H9 (cell line): ENCODE measurements at regions not wholly inside any gene's neighbourhood (a gene's known extent, or its start where the extent isn't known, plus 50 kb on each side); places are given as distances from the start of the nearest gene placed in this dataset.
A peak's percentile ranks its signal among the peaks of the same experiment; 100 is the strongest.

Source experiments
- DNase-seq: peaks from one replicate; pipeline ENCODE4 v3.0.0-alpha.2; 2017
- H2AFZ ChIP-seq: one replicate; pipeline ENCODE4 v1.6.1; 2013; ENCODE audit warnings: mild to moderate bottlenecking, low read length, control low read depth, moderate library complexity
- H2AK5ac ChIP-seq: 2 replicates; pipeline ENCODE4 v1.6.1; 2013; ENCODE audit warnings: low read length, control low read depth, mixed read lengths; ENCODE audit not compliant: insufficient read length
- H2BK120ac ChIP-seq: one replicate; pipeline ENCODE4 v1.6.1; 2013; ENCODE audit warnings: low read depth, mild to moderate bottlenecking, low read length, control low read depth, inconsistent platforms; ENCODE audit not compliant: poor library complexity, severe bottlenecking
- H2BK12ac ChIP-seq: 2 replicates; pipeline ENCODE4 v1.6.1; 2013; ENCODE audit warnings: low read length, control low read depth, mixed read lengths, low read depth; ENCODE audit not compliant: insufficient read length
- H2BK15ac ChIP-seq: 2 replicates; pipeline ENCODE4 v1.6.1; 2013; ENCODE audit warnings: low read depth, low read length, control low read depth
- H2BK20ac ChIP-seq: one replicate; pipeline ENCODE4 v1.6.1; 2013; ENCODE audit warnings: low read depth, mild to moderate bottlenecking, low read length, control low read depth, inconsistent platforms; ENCODE audit not compliant: poor library complexity, severe bottlenecking
- H2BK5ac ChIP-seq: 2 replicates; pipeline ENCODE4 v1.6.1; 2013; ENCODE audit warnings: low read length, control low read depth, mixed read lengths; ENCODE audit not compliant: insufficient read length
- H3K14ac ChIP-seq: 2 replicates; pipeline ENCODE4 v1.6.1; 2013; ENCODE audit warnings: low read length, control low read depth; ENCODE audit not compliant: insufficient read depth
- H3K18ac ChIP-seq: 2 replicates; pipeline ENCODE4 v1.6.1; 2013; ENCODE audit warnings: low read depth, mild to moderate bottlenecking, mixed read lengths, low read length, control low read depth; ENCODE audit not compliant: insufficient read length
- H3K23ac ChIP-seq: 2 replicates; pipeline ENCODE4 v1.6.1; 2013; ENCODE audit warnings: low read length, control low read depth, mixed read lengths, low read depth; ENCODE audit not compliant: insufficient read length
- H3K23me2 ChIP-seq: 2 replicates; pipeline ENCODE4 v1.6.1; 2013; ENCODE audit warnings: low read depth, mild to moderate bottlenecking, mixed read lengths, low read length, control low read depth; ENCODE audit not compliant: insufficient read length, poor library complexity, severe bottlenecking
- H3K27ac ChIP-seq: 2 replicates; pipeline ENCODE4 v1.5.1; 2013; ENCODE audit warnings: low read length, control low read depth, mixed read lengths, low read depth; ENCODE audit not compliant: insufficient read length
- H3K27me3 ChIP-seq: 2 replicates; pipeline ENCODE4 v1.6.1; 2013; ENCODE audit warnings: low read length, control low read depth, inconsistent platforms; ENCODE audit not compliant: insufficient read depth
- H3K4ac ChIP-seq: 2 replicates; pipeline ENCODE4 v1.6.1; 2013; ENCODE audit warnings: low read depth, mild to moderate bottlenecking, control low read depth, inconsistent platforms, low read length, moderate library complexity
- H3K4me1 ChIP-seq: 2 replicates; pipeline ENCODE4 v1.6.1; 2013; ENCODE audit warnings: low read length, control low read depth, inconsistent platforms; ENCODE audit not compliant: insufficient read depth
- H3K4me2 ChIP-seq: 2 replicates; pipeline ENCODE4 v1.6.1; 2013; ENCODE audit warnings: low read length, control low read depth, mixed read lengths; ENCODE audit not compliant: insufficient read length, insufficient read depth
- H3K56ac ChIP-seq: 2 replicates; pipeline ENCODE4 v1.6.1; 2013; ENCODE audit warnings: low read depth, mild to moderate bottlenecking, mixed read lengths, low read length, control low read depth; ENCODE audit not compliant: insufficient read length
- H3K79me1 ChIP-seq: 2 replicates; pipeline ENCODE4 v1.6.1; 2013; ENCODE audit warnings: low read depth, mild to moderate bottlenecking, moderate library complexity, low read length, control low read depth, inconsistent platforms; ENCODE audit not compliant: insufficient read depth, poor library complexity, severe bottlenecking
- H3K79me2 ChIP-seq: 2 replicates; pipeline ENCODE4 v1.6.1; 2013; ENCODE audit warnings: low read length, control low read depth, inconsistent platforms; ENCODE audit not compliant: insufficient read depth
- H3K9ac ChIP-seq: 2 replicates; pipeline ENCODE4 v1.6.1; 2013; ENCODE audit warnings: low read length, control low read depth, mixed read lengths; ENCODE audit not compliant: insufficient read length; ENCODE audit errors: extremely low read depth
- H3K9me3 ChIP-seq: one replicate; pipeline ENCODE4 v1.6.1; 2013; ENCODE audit warnings: low read depth, low read length, inconsistent platforms; ENCODE audit not compliant: control insufficient read depth
- H3T11ph ChIP-seq: one replicate; pipeline ENCODE4 v1.6.1; 2013; ENCODE audit warnings: mild to moderate bottlenecking, low read length, control low read depth, inconsistent platforms
- H4K20me1 ChIP-seq: one replicate; pipeline ENCODE4 v1.6.1; 2013; ENCODE audit not compliant: control insufficient read depth, insufficient read length, insufficient read depth
- H4K5ac ChIP-seq: 2 replicates; pipeline ENCODE4 v1.6.1; 2013; ENCODE audit warnings: low read depth, mild to moderate bottlenecking, mixed read lengths, low read length, control low read depth; ENCODE audit not compliant: insufficient read length
- H4K8ac ChIP-seq: replicated peaks from 2 replicates; pipeline ENCODE4 v1.6.1; 2013; ENCODE audit warnings: low read length, control low read depth, mixed read lengths, low read depth; ENCODE audit not compliant: insufficient read length
- H4K91ac ChIP-seq: 2 replicates; pipeline ENCODE4 v1.6.1; 2013; ENCODE audit warnings: low read depth, mild to moderate bottlenecking, moderate library complexity, mixed read lengths, low read length, control low read depth; ENCODE audit not compliant: insufficient read length
- H3K27ac Mint-ChIP-seq, 3 experiments: 2 replicates in 2 of 3; 3 replicates in 1 of 3; pipeline ENCODE4 v1.8.0; 2020 to 2021; ENCODE audit warnings: mixed read lengths in 3 of 3, mild to moderate bottlenecking in 1 of 3, moderate library complexity in 1 of 3
- H3K27me3 Mint-ChIP-seq: 2 replicates; pipeline ENCODE4 v1.8.0; 2021; ENCODE audit warnings: low read depth, mild to moderate bottlenecking, moderate library complexity, mixed read lengths
- H3K36me3 Mint-ChIP-seq, 3 experiments: 2 replicates in 2 of 3; 3 replicates in 1 of 3; pipeline ENCODE4 v1.8.0; 2020 to 2021; ENCODE audit warnings: low read depth in 3 of 3, mixed read lengths in 3 of 3; ENCODE audit not compliant: insufficient read depth in 1 of 3
- H3K4me1 Mint-ChIP-seq, 2 experiments: 2 replicates each; pipeline ENCODE4 v1.8.0; 2020; ENCODE audit warnings: mixed read lengths in 2 of 2
- H3K4me3 Mint-ChIP-seq, 2 experiments: 2 replicates in 1 of 2; 3 replicates in 1 of 2; pipeline ENCODE4 v1.8.0; 2020 to 2021; ENCODE audit warnings: mild to moderate bottlenecking in 2 of 2, mixed read lengths in 2 of 2, moderate library complexity in 1 of 2
- H3K9me3 Mint-ChIP-seq, 2 experiments: 2 replicates in 1 of 2; 3 replicates in 1 of 2; pipeline ENCODE4 v1.8.0; 2020; ENCODE audit warnings: mild to moderate bottlenecking in 2 of 2, mixed read lengths in 2 of 2, moderate library complexity in 1 of 2
- WGBS: extraction: QIAGEN DNeasy Blood & Tissue Kit; methylation state at CpG from one replicate; pipeline ENCODE4 v1.1.7; 2013; ENCODE audit warnings: missing lambda C conversion rate, low lambda C conversion rate, mixed read lengths; ENCODE audit not compliant: insufficient read length; ENCODE audit errors: extremely low coverage; 5-methylcytosine and 5-hydroxymethylcytosine counted together
- TF ChIP-seq, protein P1 (sequence below): fragments of 200-600 bp; sonication (generic); conservative IDR thresholded peaks from 3 replicates; pipeline ENCODE4 v1.8.0; 2021; ENCODE audit warnings: antibody characterized with exemption, mild to moderate bottlenecking

DNA sequence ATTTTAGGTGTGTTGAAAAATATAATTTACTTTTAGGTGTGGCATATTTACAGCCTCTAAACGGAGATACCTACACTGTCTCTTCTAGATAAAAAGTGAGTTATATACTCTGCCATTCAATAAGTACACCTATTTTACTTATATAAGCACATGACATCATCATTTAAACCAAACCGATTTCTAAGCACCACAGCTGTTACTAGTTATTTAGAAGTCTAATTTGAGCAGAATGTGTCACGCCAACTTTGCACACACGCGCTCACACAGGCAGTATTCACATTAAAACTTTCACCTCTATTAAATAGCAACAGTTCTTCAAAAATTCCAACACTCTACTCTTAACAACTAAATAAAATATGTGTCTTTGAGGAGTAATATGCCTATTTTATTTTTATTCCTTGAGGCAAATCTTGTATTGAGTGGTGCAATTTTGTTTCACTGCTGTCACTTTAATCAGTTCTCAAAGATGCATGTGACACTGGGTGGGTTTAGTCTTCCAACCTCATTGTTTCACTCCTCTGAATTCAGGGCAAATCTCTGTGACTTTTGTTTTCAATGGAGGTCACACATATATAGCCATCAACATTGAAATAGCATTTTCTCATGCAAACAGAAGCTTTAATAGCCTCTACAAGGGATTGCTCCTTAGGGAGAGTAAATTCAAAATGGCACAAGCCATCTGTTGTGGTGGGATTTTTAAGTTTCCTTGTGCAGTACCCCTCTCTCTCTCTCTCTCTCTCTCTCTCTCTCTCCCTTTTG lies 721.0 kb downstream of the PLCL1 start:
- no peak overlapping the region for H2BK15ac ChIP-seq
- no peak overlapping the region for H2AK5ac ChIP-seq
- no peak overlapping the region for H3K4ac ChIP-seq
- no peak overlapping the region for H3K23ac ChIP-seq
- no peak overlapping the region for H3K14ac ChIP-seq
- DNase-seq, result no peak
- H3K9me3 ChIP-seq, result no peaks in the 10 kb centered on the region
- H3K9ac ChIP-seq, result no peak overlapping the region
- H3K79me1 ChIP-seq, result no peaks in the 10 kb centered on the region
- Mint-ChIP-seq H3K27ac (peak overlapping the region in 2 of 3 experiments; percentile 76 to 85; a peak in 4 of 7 replicates), H3K4me1 (peaks cover 13 to 14% of the 10 kb centered on the region in 2 experiments), H3K4me3 (no peak overlapping the region), H3K27me3 (no peaks in the 10 kb centered on the region; the same call in 1 of the 2 replicates), H3K9me3 (no peaks in the 10 kb centered on the region; a peak in 1 of 5 replicates), H3K36me3 (no peaks in the 10 kb centered on the region; a peak in 2 of 7 replicates)
- no peak overlapping the region for H4K8ac ChIP-seq
- H2AFZ ChIP-seq, result peak overlapping the region; percentile 45
- no peak overlapping the region for H2BK20ac ChIP-seq
- TF ChIP-seq, protein P1, sequence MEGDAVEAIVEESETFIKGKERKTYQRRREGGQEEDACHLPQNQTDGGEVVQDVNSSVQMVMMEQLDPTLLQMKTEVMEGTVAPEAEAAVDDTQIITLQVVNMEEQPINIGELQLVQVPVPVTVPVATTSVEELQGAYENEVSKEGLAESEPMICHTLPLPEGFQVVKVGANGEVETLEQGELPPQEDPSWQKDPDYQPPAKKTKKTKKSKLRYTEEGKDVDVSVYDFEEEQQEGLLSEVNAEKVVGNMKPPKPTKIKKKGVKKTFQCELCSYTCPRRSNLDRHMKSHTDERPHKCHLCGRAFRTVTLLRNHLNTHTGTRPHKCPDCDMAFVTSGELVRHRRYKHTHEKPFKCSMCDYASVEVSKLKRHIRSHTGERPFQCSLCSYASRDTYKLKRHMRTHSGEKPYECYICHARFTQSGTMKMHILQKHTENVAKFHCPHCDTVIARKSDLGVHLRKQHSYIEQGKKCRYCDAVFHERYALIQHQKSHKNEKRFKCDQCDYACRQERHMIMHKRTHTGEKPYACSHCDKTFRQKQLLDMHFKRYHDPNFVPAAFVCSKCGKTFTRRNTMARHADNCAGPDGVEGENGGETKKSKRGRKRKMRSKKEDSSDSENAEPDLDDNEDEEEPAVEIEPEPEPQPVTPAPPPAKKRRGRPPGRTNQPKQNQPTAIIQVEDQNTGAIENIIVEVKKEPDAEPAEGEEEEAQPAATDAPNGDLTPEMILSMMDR, result no peak
- WGBS, result no CpG with 5 or more reads among the region's 5 CpGs
- H2BK12ac ChIP-seq, result no peak overlapping the region
- H4K5ac ChIP-seq, result no peak overlapping the region
- no peaks in the 10 kb centered on the region for H4K20me1 ChIP-seq
- H3T11ph ChIP-seq, result no peak overlapping the region
- no peak overlapping the region for H3K27ac ChIP-seq
- H3K23me2 ChIP-seq, result no peaks in the 10 kb centered on the region
- no peak overlapping the region for H3K18ac ChIP-seq
- H3K79me2 ChIP-seq, result no peaks in the 10 kb centered on the region
- no peaks in the 10 kb centered on the region; the same call in 1 of the 2 replicates for H3K4me1 ChIP-seq
- no peaks in the 10 kb centered on the region for H3K27me3 ChIP-seq
- H3K56ac ChIP-seq, result no peak overlapping the region
- H3K4me2 ChIP-seq, result no peak overlapping the region
- no peak overlapping the region for H4K91ac ChIP-seq
- no peak overlapping the region for H2BK120ac ChIP-seq
- H2BK5ac ChIP-seq, result no peak overlapping the region
